HG03097 (cell line): ENCODE measurements at regions not wholly inside any gene's neighbourhood (a gene's known extent, or its start where the extent isn't known, plus 50 kb on each side); places are given as distances from the start of the nearest gene placed in this dataset.

Experiments
- ATAC-seq: cut with Tn5 transposase; IDR thresholded peaks from one replicate; pipeline ENCODE4 v1.9.1; 2021; ENCODE audit not compliant: unreplicated experiment, low FRiP score

DNA sequence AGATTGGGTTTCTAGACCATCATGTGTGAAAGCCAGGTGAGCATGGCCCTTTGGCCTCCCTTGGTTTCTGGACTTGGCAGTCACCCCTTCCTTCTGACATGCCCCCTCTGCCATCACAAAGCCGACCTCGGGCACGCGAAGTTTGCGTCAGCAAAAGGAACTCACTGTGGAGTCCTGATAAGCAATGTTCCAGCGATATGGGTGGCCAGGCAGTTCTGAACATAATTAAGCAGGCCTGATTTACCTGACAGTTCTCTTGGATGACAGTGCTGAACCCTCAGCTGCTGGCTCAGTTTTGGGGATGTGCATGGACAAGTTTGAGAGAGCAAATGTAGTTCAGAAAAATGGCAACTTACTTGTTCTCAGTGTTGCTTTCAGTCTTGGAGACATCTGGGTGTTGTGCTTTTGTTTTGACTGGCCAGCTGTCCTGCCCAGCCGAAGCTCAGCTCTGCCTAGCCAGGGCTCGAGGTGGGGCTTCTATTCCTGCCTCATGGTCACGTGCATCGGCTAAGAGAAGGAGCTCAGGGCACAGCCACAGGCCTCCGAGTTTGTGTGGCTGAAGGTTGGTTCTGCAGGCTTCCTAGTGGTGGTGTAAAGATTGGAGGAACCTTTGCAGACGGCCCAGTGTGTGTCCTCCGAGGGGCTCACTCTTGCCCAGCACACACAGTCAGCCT lies 78.3 kb downstream of the CLDN34 start:
- ATAC-seq, result no peak

GRCh38 chrX:10047133-10047532 lies 80.0 kb downstream of the CLDN34 start:
- no peak for ATAC-seq

DNA sequence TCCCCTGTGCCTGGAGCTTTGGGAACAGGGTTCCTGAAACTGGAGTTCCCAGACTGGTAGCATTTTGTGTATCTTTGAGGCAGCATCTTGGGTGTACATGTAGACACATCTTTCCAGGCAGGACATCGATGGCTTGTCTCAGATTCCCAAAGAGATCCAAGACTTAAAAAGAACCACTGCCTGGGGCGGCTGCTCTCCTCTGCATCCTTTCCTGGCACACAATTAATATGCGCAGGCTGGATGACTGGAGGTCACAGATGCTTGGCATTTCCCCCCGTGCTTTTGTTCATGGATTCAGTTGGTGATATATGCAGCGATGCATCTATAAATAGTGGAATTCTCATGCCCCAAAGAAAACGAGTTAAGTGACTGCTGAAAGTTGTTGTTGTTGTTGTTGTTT lies 80.5 kb downstream of the CLDN34 start:
- no peak for ATAC-seq

DNA sequence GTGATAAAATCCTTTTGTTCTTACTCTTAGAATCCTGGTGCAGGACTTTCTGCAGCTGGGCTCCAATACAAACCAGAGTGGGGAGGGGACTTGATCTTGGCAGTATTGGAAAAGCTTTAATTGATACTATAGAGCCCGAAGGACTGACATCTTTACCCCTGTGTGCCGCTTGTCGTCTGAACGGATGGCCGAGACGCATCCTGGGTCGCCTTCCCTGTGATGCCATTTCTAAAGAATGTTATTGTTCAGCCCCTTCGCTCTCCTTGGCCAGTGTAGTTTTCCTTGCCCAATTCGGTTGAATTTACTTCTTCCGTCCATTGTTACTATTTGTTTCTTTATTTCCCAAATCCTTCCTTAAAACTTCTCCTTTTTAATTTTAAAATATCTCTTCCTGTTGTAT lies 80.9 kb downstream of the CLDN34 start:
- ATAC-seq, result no peak

DNA sequence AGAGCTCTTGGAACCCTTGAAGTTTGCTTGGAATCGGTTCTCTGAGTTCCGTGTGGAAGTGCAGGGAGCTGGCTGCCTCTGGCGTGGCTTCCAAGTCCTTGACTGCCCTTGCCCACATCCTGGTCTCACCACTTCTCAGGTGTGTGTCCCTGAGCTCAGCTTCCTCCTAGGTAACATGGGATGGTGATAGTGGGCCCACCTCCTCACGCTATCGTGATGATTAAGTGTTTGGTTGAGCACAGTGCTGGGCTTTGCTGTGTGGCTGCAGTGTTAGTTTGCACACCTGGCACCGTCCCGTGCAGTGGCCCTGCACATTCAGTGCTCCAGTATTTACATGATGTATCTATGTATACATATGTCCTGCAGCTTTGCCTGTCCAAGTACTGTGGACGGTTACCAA lies 81.5 kb downstream of the CLDN34 start:
- ATAC-seq, result no peak

DNA sequence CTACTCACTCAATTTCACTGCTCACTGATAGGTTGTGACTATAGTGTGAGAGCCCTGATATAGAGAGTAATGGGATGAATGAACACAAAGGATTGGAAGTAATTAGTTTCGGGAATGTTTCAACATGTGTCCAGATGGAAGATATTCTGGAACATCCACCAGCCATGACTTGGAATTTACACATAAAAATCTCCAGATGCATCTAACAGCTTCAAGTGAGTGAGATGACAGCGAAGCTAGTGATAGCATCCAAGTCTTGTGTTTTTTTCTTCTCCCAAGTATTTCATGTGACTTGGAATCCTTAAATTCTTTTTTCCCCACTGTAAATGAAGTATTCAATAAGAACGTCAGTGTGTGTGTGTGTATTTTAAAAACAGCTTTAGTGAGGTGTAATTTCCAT lies 82.1 kb downstream of the CLDN34 start:
- no peak for ATAC-seq

GRCh38 chrX:10050481-10050880 lies 83.3 kb downstream of the CLDN34 start:
- ATAC-seq, result no peak

- ATAC-seq, result no peak
Measured at GRCh38 chrX:10051866-10052480, 84.8 kb downstream of the CLDN34 start.

DNA sequence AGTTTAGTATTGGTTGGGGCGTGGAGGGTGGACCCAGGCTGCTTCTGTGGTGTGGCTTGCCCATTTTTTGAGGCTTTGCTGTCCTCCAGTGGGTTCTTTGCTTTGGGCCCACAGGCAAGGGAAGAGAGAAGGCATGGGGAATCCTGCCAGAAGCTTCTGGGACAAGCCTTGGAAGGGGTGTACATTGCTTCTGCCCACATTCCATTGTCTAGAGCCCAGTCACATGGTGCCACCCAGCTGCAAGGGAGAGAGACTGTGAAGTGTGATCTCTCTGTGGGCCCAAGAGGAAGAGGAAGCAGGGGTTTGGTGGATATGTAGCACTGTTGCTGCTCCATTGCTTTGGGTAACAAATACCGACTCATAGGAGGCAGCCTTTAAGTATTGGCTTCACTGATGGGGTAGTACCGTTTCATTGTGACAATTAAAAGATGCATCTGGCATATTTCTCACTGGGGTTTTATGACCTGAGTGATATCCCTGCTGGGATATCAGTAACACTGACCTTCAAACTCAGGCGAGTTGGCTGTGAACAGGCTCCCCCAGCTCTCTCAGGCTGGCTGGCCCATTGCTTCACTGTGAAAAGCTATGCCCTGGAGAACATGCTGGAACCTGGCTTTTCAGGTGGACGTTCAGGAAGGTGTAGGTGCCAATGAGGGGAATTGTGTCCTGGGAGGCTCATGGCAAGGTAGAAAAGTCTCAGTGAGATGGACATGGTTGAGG lies 85.9 kb downstream of the CLDN34 start:
- ATAC-seq, result no peak

- no peak for ATAC-seq
Measured at GRCh38 chrX:10054396-10054795, 87.2 kb downstream of the CLDN34 start.

GRCh38 chrX:10055430-10055829 lies 88.3 kb downstream of the CLDN34 start:
- no peak for ATAC-seq

DNA sequence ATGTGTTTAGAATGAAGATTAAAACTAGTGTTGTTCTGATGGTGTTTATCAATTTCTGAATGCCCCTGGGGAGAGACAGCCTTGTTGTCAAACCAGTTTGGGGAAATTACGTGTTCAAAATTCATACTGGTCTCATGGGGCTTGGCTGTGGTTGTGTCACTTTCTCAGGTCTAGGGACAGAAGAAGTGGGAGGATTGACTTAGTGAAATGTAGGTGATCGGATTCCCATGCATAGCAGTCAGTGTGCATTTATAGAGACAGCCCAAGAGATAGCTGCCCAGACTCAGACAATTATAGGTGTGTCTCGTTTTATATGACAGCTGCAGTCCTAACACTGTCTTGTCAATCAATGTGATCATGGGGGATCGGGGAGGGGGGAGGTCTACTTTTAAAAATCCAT lies 94.4 kb upstream of the CLCN4 start:
- no peak for ATAC-seq

DNA sequence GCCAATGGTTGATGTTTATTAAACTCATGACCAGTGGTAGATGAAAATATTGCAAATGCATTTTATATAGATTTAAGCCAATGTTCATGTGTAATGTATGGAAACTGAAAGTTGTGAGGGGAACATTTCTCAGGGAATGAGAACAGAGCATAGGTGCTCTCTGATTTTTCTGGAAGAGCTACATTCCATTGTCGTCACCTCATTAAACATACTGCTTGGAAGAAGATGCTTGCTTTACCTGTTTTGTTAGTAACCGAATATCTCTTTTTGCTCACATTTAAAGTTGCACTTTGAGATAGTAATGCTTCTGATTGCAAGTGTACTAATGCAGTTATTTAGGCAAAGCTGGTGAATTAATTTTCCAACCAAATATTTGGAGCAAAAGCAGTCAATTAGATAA lies 93.8 kb upstream of the CLCN4 start:
- ATAC-seq, result no peak

GRCh38 chrX:10064736-10065135 lies 92.0 kb upstream of the CLCN4 start:
- no peak for ATAC-seq

GRCh38 chrX:10070714-10071436 lies 85.9 kb upstream of the CLCN4 start:
- ATAC-seq, result no peak

- ATAC-seq, result no peak
Measured at GRCh38 chrX:10071451-10072144, 85.2 kb upstream of the CLCN4 start.

- no peak for ATAC-seq
Measured at GRCh38 chrX:10072786-10073568, 83.8 kb upstream of the CLCN4 start.

DNA sequence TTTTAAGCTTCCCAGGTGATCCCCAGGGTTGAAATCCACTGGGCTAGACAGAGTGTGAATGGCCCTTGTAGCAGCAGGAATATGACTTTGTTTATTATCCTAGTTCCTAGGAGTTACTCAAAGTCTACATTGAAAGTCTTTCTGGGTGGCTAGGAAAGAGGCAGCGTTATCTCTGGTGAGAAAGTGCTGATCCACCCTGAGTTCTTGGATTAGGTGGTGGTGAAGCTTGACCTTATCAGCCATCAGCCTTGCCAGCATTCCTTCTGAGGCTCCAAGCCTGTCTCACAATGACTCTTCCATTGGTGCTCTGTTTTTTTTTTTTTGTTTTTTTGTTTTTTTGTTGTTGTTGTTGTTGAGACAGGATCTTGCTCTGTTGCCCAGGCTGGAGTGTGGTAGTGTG lies 83.1 kb upstream of the CLCN4 start:
- no peak for ATAC-seq

- no peak for ATAC-seq
Measured at GRCh38 chrX:10074241-10074941, 82.4 kb upstream of the CLCN4 start.
